ENCODE measurements at regions not wholly inside any gene's neighbourhood (a gene's known extent, or its start where the extent isn't known, plus 50 kb on each side); places are given as distances from the start of the nearest gene placed in this dataset.
"Not testable (repeated sequence)": the region's sequence is repeated elsewhere in the genome, so short reads cannot be mapped to it uniquely, and the experiment has no call there.

DNA sequence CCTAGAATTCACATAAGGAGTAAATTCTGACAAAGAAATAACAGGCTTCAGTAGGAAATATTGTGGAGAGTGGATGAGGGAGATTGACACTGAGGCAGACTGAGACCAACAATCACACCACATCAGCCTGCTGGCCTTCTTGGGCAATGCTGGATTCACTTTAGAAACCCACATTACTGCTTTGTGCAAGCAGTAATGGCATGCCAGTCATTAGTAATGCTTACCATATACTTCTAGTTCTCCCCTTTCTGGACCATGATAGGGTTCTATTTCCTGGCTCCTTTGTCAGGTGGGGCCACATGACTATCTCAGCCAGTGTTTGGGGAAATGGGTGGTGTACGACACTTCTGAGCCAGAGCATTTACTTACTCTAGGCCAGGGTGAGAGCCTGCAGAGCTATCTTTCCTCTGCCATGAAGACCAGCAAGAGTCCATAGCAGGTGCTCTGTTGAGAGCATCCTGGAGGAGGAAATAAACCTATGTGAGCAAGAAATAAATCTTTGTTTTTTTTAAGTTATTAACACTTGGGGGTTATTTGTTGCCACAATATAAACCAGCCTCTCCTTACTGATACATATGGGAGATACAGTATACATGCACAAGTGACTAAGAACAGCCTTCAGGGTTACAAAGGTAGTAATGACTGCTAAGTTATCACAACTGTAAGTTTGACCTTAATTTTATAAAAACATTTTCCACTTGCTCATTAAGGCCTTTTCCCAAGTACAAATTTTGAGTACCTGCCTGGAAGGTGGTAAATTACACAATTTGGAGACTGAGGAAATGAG is 89.3 kb upstream of the TANK start:
- ATAC-seq (peak; percentile 46), DNase-seq (no peak)
- H3K27ac Mint-ChIP-seq, result no peak overlapping the region

DNA sequence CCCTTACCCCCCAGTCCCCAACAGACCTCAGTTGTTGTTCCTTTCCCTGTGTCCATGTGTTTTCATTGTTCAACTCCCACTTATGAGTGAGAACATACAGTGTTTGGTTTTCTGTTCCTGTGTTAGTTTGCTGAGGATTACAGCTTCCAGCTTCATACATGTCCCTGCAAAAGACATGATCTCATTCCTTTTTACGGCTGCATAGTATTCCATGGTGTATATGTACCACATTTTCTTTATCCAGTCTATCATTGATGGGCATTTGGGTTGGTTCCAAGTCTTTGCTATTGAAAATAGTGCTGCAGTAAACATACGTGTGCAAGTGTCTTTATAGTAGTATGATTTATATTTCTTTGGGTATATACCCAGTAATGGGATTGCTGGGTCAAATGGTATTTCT is 87.8 kb upstream of the TANK start:
- peaks cover 28% of the 10 kb centered on the region for H3K4me1 Mint-ChIP-seq
- not testable (repeated sequence) for ATAC-seq; H3K4me3 Mint-ChIP-seq; H3K9me3 Mint-ChIP-seq; H3K27me3 Mint-ChIP-seq; DNase-seq; H3K27ac Mint-ChIP-seq; H3K36me3 Mint-ChIP-seq (ENCODE audit: low read depth)

More for the DNA sequence above, 89.3 kb upstream of the TANK start:
- Mint-ChIP-seq H3K27me3 (peaks cover 4% of the 10 kb centered on the region), H3K4me1 (peaks cover 13% of the 10 kb centered on the region), H3K4me3 (no peak overlapping the region), H3K9me3 (no peaks in the 10 kb centered on the region), H3K36me3 (ENCODE audit: low read depth) (no peaks in the 10 kb centered on the region)

GRCh38 chr2:161075701-161076100 is 84.5 kb upstream of the TANK start:
- H3K4me3 Mint-ChIP-seq, result no peak overlapping the region
- no peak for DNase-seq
- H3K4me1 Mint-ChIP-seq, result peaks cover 46% of the 10 kb centered on the region
- peaks cover 1% of the 10 kb centered on the region for H3K27me3 Mint-ChIP-seq
- H3K27ac Mint-ChIP-seq, result no peak overlapping the region
- no peaks in the 10 kb centered on the region for H3K36me3 Mint-ChIP-seq (ENCODE audit: low read depth)
- ATAC-seq, result no peak
- peaks cover 3% of the 10 kb centered on the region for H3K9me3 Mint-ChIP-seq

- peaks cover 3% of the 10 kb centered on the region for H3K9me3 Mint-ChIP-seq
- DNase-seq (no peak), ATAC-seq (no peak)
- H3K4me3 Mint-ChIP-seq, result peak overlapping the region; percentile 69
- H3K36me3 Mint-ChIP-seq (ENCODE audit: low read depth), result no peaks in the 10 kb centered on the region
- peak overlapping the region; percentile 98 for H3K27ac Mint-ChIP-seq
- peaks cover 46% of the 10 kb centered on the region for H3K4me1 Mint-ChIP-seq
- peaks cover 1% of the 10 kb centered on the region for H3K27me3 Mint-ChIP-seq
Observed at GRCh38 chr2:161076936-161077335, 83.3 kb upstream of the TANK start.

GRCh38 chr2:161077367-161078210 is 82.6 kb upstream of the TANK start:
- DNase-seq (peak; percentile 55), ATAC-seq (peak; percentile 91)
- peak overlapping the region; percentile 98 for H3K27ac Mint-ChIP-seq
- H3K36me3 Mint-ChIP-seq (ENCODE audit: low read depth), result no peaks in the 10 kb centered on the region
- no peaks in the 10 kb centered on the region for H3K27me3 Mint-ChIP-seq
- H3K4me3 Mint-ChIP-seq, result peak overlapping the region; percentile 69
- H3K4me1 Mint-ChIP-seq, result peaks cover 46% of the 10 kb centered on the region
- H3K9me3 Mint-ChIP-seq, result peaks cover 3% of the 10 kb centered on the region

- H3K4me3 Mint-ChIP-seq, result peak overlapping the region; percentile 69
- no peaks in the 10 kb centered on the region for H3K27me3 Mint-ChIP-seq
- no peaks in the 10 kb centered on the region for H3K36me3 Mint-ChIP-seq (ENCODE audit: low read depth)
- H3K9me3 Mint-ChIP-seq, result peaks cover 3% of the 10 kb centered on the region
- H3K4me1 Mint-ChIP-seq, result peaks cover 46% of the 10 kb centered on the region
- ATAC-seq, result no peak
- DNase-seq, result no peak
- H3K27ac Mint-ChIP-seq, result peak overlapping the region; percentile 98
Observed at GRCh38 chr2:161078211-161078539, 82.1 kb upstream of the TANK start.

DNA sequence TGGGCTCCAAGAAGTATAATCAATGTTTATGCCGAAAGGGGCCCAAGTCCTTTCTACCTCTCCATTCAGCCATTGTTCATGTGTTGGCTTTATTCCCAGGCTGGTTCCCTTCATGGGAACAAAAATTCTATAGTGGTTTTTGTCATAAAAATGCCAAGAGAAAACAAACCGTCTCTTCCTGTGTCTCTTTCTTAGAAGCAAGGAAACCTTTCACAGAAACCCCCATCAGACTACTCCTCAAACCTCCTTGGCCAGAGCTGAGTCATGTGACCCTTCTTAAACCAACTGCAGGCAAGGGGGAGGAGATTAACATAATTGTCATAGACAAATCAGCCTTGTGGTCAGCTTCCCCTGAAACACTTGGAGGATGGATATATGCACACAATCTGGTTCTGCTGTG is 75.1 kb upstream of the TANK start:
- no peaks in the 10 kb centered on the region for H3K27me3 Mint-ChIP-seq
- no peak overlapping the region for H3K27ac Mint-ChIP-seq
- H3K4me1 Mint-ChIP-seq, result peaks cover 27% of the 10 kb centered on the region
- no peak for DNase-seq
- no peaks in the 10 kb centered on the region for H3K36me3 Mint-ChIP-seq (ENCODE audit: low read depth)
- H3K9me3 Mint-ChIP-seq, result peaks cover 9% of the 10 kb centered on the region
- ATAC-seq, result peak; percentile 52
- H3K4me3 Mint-ChIP-seq, result no peak overlapping the region

- Mint-ChIP-seq H3K36me3 (ENCODE audit: low read depth) (no peaks in the 10 kb centered on the region), H3K27ac (no peak overlapping the region), H3K4me3 (no peak overlapping the region), H3K4me1 (peaks cover 40% of the 10 kb centered on the region), H3K27me3 (no peaks in the 10 kb centered on the region), H3K9me3 (peaks cover 9% of the 10 kb centered on the region)
- peak; percentile 23 for ATAC-seq
- DNase-seq, result no peak
Observed at GRCh38 chr2:161088658-161089350, 71.4 kb upstream of the TANK start.

GRCh38 chr2:161090411-161090810 is 69.8 kb upstream of the TANK start:
- Mint-ChIP-seq H3K9me3 (peaks cover 5% of the 10 kb centered on the region), H3K4me1 (peaks cover 39% of the 10 kb centered on the region)

GRCh38 chr2:161095314-161095713 is 64.9 kb upstream of the TANK start:
- Mint-ChIP-seq H3K4me1 (peaks cover 15% of the 10 kb centered on the region), H3K27me3 (no peaks in the 10 kb centered on the region), H3K27ac (no peak overlapping the region), H3K36me3 (ENCODE audit: low read depth) (no peaks in the 10 kb centered on the region), H3K9me3 (no peaks in the 10 kb centered on the region), H3K4me3 (no peak overlapping the region)
- DNase-seq (no peak), ATAC-seq (no peak)

More at GRCh38 chr2:161090411-161090810, 69.8 kb upstream of the TANK start:
- Mint-ChIP-seq H3K36me3 (ENCODE audit: low read depth) (no peaks in the 10 kb centered on the region), H3K27ac (peak overlapping the region; percentile 65), H3K4me3 (peak overlapping the region; percentile 51), H3K27me3 (no peaks in the 10 kb centered on the region)
- peak; percentile 18 for DNase-seq
- no peak for ATAC-seq

- H3K4me3 Mint-ChIP-seq, result no peak overlapping the region
- no peak overlapping the region for H3K27ac Mint-ChIP-seq
- ATAC-seq, result no peak
- H3K9me3 Mint-ChIP-seq, result no peaks in the 10 kb centered on the region
- H3K4me1 Mint-ChIP-seq, result peaks cover 5% of the 10 kb centered on the region
- no peak for DNase-seq
- H3K36me3 Mint-ChIP-seq (ENCODE audit: low read depth), result no peaks in the 10 kb centered on the region
- no peaks in the 10 kb centered on the region for H3K27me3 Mint-ChIP-seq
Observed at GRCh38 chr2:161096336-161096735, 63.9 kb upstream of the TANK start.

- ATAC-seq, result no peak
- no peaks in the 10 kb centered on the region for H3K36me3 Mint-ChIP-seq (ENCODE audit: low read depth)
Observed at GRCh38 chr2:161097157-161097556, 63.1 kb upstream of the TANK start.

GRCh38 chr2:161100211-161100895 is 59.9 kb upstream of the TANK start:
- H3K36me3 Mint-ChIP-seq (ENCODE audit: low read depth), result no peaks in the 10 kb centered on the region
- no peak overlapping the region for H3K4me3 Mint-ChIP-seq
- no peaks in the 10 kb centered on the region for H3K27me3 Mint-ChIP-seq
- ATAC-seq (no peak), DNase-seq (no peak)
- peaks cover 10% of the 10 kb centered on the region for H3K4me1 Mint-ChIP-seq
- no peak overlapping the region for H3K27ac Mint-ChIP-seq
- no peaks in the 10 kb centered on the region for H3K9me3 Mint-ChIP-seq

More at GRCh38 chr2:161097157-161097556, 63.1 kb upstream of the TANK start:
- H3K4me3 Mint-ChIP-seq, result no peak overlapping the region
- H3K27me3 Mint-ChIP-seq, result no peaks in the 10 kb centered on the region
- peaks cover 3% of the 10 kb centered on the region for H3K4me1 Mint-ChIP-seq
- H3K9me3 Mint-ChIP-seq, result no peaks in the 10 kb centered on the region
- DNase-seq, result no peak
- H3K27ac Mint-ChIP-seq, result no peak overlapping the region

GRCh38 chr2:161101406-161101805 is 58.8 kb upstream of the TANK start:
- ATAC-seq (no peak), DNase-seq (no peak)
- no peak overlapping the region for H3K27ac Mint-ChIP-seq
- no peaks in the 10 kb centered on the region for H3K36me3 Mint-ChIP-seq (ENCODE audit: low read depth)
- H3K27me3 Mint-ChIP-seq, result no peaks in the 10 kb centered on the region
- no peaks in the 10 kb centered on the region for H3K9me3 Mint-ChIP-seq
- no peak overlapping the region for H3K4me3 Mint-ChIP-seq
- H3K4me1 Mint-ChIP-seq, result peaks cover 10% of the 10 kb centered on the region

All from activated naive CD8-positive, alpha-beta T cell treated with anti-CD3 and anti-CD28 coated beads, Interleukin-2, amount 50 U/mL, for 24 hours (primary cell).